ENCODE measurements at regions not wholly inside any gene's neighbourhood (a gene's known extent, or its start where the extent isn't known, plus 50 kb on each side); places are given as distances from the start of the nearest gene placed in this dataset.
"Not testable (repeated sequence)": the region's sequence is repeated elsewhere in the genome, so short reads cannot be mapped to it uniquely, and the experiment has no call there.

DNA sequence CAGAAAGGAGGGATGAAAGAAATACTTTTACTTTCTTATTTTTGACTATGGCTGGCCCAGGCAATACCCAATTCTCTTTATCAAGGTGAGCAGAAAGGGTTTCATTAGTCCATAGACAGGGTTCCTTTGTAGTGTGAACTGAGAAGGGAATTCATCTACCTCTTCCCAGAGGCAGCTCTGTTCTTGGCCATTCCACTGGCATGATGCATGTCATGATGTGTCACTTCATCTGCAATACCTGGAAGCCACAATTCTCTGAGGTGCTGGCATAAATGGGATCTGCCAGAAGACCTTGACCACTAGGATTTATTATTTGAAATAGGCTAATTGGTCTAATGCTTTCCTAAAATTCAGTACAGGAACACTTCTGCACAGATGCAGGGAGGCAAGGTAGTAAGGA is 542.8 kb downstream of the RFC3 start:
- DNase-seq (ENCODE audit: low read depth): peak; percentile 15

DNA sequence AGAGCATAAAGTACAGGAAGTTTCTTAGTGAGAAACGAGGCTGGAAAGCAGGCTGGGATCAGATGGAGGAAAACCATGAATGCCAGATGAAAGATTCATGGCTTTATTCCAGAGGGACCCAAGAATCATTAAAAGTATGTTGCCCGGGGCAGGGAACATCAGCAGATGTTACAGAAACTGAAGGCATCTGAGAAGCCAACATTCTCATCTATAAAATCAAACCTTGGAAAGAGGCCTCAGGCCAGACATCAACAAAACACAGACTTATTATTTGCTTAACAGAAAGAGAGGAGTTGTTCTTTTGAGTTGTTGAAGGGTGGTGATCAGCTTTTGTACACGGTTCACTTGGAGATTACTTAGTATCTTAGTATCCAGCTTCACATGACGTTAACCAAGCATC is 543.6 kb downstream of the RFC3 start:
- peak; percentile 16 for DNase-seq (ENCODE audit: low read depth)

DNA sequence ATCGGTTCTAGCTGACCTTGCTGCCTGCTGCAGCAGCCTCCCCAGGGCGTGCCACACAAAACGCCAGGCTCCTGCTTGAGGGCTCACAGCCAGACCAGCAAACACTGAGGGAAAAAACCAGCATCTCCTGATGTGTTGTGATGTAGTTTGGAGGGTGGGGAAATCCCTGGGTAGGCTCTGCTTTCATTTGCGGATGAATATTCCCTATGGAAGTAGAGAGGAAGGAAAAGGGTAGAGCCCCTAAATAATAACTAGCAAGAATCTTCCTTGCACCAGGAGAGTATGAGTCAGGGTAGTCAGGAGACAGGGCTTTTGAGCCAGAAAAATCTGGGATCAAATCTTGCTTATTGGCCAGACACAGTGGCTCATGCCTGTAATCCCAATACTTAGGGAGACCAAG is 545.3 kb downstream of the RFC3 start:
- DNase-seq (ENCODE audit: low read depth): no peak

DNA sequence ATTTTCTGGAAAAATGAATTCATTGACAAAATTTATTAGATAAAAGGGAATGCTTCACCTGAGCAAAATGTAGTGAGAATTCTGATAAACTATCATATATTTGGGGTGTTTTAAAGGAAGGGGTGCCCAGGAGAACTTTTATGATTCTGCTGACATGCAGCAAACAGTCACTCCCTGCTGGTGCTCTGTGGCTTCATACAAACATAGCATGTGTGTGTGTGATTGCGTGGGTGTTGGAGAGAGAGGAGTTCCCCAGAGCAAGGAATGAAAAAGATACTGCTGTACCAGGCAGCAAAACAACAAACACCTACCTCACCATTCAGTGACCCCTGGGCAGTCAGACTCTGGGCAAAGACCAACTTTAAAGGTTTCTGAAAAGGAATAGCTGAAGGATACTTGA is 546.7 kb downstream of the RFC3 start:
- DNase-seq (ENCODE audit: low read depth): no peak

DNA sequence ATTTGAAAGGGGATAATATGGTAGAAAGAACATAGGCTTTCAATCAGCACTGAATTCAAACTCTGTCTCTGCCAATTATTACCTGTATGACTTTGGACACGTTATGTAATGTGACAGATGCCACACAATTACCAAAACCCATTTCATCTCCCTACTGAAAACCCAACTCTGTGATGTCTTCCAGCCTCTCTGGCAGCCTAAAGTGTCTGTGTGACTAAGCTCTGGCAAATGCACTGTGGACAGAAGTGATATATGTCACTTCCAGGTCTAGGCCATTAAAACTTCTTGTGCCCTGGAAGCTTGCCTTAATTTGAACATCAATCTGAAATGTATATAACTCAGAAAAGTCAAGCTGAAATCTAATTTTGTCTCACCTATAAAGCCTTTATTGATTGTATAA is 552.0 kb downstream of the RFC3 start:
- no peak for DNase-seq (ENCODE audit: low read depth)

DNA sequence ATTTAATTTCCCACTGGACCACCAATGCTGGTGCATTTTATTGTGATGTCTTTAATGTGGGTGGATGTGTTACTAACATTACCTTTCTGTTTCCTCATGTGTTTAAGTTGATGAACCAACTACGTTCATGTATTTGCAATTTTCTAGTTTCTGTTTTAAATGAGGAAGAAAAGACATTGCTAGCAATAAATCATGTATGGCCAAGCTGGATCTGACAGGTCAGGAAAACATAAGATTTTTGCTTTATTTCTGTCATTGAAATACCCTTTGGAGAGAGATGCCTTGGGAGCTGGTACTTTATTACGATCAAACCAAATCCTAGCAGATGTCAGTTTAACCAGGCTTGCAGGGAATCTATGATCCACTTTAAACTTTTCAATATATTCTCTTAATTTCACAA is 553.2 kb downstream of the RFC3 start:
- DNase-seq (ENCODE audit: low read depth): no peak

DNA sequence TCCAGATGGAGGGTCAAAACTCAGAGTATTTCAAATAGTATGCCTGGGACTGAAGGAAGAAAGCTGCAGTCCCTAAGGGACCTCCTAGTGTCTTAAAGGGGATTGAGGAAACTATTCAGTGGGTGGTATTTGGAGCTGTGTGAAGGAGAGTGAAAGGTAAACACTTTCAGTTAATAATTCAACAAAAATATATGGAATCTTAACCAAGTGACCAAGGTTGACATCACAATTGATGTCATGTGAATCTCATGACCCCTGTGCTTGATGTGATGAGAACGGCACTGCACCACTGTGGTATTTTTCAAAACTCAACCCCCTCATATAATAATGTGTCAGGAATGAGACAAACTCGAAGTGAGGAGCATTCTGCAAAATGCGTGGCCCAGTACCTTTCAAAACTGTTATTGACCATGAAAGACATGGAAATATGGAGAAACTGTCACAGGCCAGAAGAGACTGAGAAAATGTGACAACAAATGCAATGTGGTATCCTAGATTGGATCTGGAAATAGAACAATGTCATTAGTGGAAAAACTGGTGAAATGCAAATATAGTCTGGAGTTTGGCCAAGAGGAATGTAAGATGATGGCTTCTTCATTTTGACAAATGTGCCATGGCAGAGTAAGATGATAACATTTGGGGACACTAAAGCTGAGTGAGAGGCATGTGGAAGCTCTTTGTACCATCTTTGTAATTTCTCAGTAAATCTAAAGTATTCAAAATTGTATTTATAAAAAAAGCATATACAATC is 553.9 kb downstream of the RFC3 start:
- DNase-seq (ENCODE audit: low read depth): no peak

DNA sequence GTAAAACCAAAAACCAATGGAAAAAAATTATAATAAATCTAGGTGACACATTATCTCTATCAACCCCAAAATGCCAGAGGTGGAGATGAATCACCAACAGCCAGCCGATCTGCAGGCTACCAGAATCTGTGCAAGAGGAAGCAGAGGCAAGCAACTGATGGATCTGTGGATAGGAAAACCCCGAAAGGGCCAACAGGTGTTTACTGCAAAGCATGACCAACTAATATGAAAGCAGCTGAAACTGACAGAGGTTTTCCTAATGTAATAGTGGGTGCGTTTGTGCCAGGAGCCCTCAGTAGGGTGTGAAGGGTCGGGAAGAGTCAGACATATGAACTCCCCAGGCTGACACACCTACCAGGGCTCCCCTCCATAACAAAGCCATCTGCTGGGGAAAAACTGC is 554.6 kb downstream of the RFC3 start:
- DNase-seq (ENCODE audit: low read depth): peak; percentile 33

DNA sequence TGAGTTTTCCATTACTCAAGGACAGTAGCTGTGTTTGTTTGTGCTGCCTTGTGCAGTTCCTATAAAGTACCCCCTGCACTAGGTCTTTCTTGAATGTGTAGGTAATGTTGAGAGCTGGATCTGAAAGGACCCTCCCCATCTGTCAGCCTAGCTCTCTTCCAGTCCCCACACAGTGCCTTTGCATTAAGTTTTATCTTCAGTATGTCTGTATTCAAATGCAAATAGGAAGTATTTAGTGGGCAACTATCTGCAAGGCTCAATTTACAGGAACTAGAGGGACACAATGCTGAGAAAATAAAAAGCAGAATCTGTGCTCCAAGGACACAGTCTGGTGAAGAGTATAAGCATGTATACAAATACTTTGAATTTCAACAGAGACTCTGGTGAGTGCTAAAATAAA is 558.5 kb downstream of the RFC3 start:
- no peak for DNase-seq (ENCODE audit: low read depth)

DNA sequence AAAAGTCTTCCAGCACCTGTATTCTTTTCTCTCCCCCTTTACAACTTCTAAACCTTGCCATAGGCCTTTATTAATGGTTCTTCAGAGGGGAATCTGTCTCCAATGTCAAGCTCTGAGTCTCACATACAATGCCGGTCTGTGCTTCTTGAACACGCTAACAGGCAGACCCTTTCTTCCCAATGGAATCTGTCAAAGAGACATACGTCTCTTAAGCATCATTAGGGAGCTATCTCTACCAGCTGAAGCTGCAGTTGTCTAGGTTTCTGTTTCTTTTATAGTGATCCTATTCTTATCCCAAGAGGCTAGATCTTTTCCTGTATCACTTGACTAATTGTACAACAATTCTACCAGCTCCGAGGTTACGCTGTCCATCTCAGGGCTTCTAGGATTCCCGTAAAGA is 560.8 kb upstream of the NBEA start:
- DNase-seq (ENCODE audit: low read depth): no peak

DNA sequence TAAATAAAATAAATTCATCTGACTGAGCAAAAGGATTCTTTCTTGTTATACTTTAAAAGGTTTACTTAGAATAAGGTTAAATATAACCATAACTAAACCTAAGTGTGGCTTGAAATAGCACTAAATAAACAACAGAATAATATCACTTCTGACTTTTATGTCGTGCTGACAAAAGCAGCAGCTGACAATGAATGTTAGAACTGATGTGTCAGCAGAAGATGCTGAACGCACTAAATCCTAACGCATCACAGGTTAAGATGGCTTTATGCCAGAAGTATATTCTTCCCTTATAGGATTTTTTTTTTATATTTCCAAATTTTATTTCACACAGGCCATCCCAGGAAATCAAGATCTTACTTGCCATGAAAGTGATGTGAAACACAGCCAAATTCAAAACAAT is 558.3 kb upstream of the NBEA start:
- no peak for DNase-seq (ENCODE audit: low read depth)

DNA sequence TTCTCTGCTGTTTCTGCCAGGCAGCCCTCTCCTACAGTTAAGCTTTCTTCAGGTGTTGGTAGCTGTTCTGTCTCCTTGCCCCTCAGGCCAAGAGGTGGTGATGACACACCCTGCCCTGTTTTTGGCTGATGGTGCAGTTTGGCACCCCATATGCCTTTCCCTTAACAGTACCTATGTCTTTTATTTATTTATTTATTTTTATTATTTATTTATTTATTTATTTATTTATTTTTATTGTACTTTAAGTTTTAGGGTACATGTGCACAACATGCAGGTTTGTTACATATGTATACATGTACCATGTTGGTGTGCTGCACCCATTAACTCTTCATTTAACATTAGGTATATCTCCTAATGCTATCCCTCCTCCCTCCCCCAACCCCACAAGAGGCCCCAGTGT is 555.8 kb upstream of the NBEA start:
- not testable (repeated sequence) for DNase-seq (ENCODE audit: low read depth)

DNA sequence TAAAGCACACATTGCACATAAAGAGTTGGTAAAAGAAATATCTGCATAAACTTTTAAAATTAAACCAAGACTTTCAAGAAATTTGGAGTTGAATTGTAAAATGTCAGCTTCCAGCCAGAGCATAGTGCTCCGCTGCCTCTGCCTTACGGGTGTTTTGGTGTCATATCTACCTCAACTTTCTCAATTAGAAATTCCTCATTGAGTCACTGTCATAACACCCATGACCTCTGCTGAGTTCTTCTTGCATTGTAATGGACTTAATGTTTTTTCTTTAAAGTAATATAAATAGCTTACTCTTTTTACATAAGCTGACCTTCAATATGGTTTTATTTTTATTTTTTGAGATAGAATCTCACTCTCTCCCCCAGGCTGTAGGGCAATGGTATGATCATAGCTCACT is 551.0 kb upstream of the NBEA start:
- DNase-seq (ENCODE audit: low read depth): peak; percentile 60

DNA sequence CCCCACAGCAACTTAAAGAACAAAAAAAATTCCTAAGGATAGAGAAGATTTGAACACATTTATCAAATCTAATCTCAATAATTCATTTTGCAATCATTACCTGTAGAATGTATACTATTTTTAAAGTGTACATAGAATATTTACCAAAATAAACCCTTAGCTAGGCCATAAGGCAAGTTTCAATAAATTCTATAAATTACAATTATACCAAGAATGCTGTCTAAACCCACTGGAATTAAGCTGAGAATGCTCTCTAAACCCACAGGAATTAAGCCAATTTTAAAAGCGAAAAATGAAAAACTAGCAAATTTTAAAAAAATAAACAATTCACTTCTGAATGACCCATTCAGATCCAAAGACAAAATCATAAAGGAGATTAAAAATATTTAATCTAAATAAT is 540.4 kb upstream of the NBEA start:
- DNase-seq (ENCODE audit: low read depth): no peak

DNA sequence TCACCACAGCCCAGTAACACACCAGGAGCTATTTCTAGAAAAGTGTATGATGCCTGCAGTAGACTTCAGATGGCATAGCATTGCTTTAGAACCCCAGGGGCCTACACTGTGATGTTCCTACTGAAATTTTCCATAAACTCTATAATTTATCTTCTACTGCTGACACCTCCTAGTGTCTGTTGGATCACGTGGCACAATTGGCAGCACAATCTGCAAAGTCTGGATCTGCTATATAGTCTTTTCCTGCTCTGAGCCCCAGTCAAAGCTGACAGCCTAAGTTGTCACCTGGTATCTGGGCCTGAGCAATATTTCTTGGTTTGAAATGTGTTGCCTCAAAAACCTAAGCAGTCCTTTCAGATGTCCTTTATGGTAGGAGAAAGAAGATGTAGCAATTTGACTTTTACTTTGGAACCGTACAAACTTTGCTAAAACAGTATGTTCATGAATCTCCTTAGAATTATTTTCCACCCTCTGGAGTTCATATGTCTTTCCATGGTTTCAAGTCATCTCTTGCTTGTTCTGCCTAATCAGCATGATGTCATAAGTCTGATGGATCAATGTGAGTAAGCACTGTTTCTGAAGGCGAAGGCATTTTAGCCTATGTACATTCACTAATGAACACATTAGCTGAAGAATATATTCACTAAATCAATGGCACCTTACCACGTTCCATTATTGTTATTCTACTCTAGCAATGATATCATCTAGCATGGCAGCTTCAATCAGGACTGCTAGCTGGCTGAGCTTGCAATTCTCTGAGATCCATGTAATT is 536.5 kb upstream of the NBEA start:
- no peak for DNase-seq (ENCODE audit: low read depth)

DNA sequence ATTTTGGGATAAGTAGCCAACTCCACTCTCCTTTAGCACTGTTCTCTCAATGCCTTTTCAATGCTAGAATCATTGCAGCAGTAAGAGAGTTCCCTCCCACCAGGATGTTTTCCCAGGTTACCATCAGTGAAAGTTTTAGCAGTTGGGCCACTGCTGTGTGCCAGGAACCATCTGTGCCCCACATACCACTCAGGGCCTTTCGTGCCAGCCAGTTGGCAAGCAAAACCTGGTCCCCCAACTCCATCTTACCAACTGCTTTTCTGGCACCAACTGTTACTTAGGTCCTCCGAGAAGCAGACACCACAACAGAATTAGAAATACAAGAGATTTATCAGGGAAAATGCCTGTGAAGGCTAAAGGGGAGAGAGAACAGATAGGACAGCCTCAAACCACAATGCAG is 533.4 kb upstream of the NBEA start:
- no peak for DNase-seq (ENCODE audit: low read depth)

DNA sequence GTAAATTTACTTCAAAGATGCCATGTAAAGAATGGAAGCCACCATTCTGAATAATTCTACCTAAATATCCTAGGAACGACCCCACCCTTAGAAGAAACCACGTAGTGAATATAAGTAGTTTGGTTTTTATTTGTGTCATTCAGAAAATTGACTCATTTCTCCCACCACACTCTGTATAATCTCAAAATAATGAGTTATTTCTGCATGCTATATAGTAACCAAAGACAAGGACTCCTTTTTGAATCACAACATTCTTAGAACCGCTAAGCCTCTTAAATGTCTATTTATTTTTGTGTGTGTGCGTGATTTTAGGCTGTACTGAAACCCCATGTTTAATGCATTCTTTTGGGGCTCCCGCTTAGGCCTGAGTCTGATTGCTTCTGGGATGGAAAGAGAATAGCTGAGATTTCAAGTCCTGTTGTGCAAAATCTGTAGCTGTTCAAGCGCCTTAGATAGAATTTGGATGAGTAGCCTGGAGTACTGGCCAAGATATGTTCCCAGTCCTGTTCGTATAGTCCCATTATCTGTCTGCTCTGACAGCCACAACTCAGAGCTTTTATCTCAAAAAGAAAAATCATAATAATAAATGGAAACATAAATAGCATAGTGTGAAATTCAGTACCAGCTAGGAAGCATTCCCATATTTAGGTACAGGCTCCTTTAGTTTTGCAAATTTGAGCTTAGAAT is 532.4 kb upstream of the NBEA start:
- DNase-seq (ENCODE audit: low read depth): no peak

DNA sequence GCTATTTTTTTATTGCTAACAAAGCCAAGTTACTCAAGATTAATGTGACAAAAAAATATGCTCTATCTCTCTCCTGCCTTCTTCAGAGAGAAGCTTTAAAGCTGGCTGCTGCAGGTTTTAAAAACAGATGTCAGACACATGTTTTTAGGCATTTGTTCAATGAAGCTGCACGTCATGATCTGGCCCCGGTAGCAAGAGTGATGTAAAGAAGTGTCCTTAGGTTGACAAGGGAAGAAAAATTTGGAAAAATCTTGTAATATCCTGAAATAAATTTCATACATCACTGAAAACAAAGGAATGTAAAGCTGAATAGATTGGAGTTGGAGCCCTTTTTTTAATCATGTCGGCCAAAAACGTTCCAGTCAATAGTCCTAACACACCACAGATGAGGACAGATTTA is 531.4 kb upstream of the NBEA start:
- DNase-seq (ENCODE audit: low read depth): no peak

DNA sequence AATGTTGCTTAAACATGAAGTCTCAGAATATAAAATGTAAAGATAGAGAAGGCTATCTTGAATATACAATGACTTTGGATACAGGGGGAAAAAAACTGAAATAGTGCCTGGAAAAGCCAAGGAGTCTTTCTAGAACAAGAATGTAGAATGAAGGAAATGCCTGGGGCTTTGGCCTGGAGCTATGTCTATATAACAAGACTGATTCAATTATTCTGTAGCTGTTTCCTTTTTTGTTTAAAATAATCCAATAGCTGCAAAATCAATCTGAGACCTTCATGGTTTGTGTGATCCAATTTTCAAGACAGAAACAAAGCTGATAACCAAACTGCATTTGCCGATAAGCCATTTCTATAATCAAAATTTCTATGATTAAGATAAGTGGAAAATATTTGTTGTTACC is 530.9 kb upstream of the NBEA start:
- DNase-seq (ENCODE audit: low read depth): no peak

DNA sequence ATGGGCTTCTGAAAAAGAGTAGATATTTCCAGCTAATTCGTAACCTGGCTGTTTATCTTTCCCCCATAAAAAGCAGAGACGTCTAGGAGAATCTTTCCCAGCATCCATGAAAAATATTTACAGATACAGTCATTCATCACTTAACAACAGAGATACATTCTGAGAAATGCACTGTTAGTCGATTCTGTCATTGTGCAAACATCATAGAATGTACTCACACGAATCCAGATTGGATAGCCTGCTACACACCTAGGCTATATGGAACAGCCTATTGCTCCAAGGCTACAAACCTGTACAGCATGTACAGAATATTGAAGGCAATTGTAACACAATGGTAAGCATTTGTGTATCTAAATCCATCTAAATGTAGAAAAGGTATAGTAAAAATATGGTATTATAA is 530.2 kb upstream of the NBEA start:
- no peak for DNase-seq (ENCODE audit: low read depth)

DNA sequence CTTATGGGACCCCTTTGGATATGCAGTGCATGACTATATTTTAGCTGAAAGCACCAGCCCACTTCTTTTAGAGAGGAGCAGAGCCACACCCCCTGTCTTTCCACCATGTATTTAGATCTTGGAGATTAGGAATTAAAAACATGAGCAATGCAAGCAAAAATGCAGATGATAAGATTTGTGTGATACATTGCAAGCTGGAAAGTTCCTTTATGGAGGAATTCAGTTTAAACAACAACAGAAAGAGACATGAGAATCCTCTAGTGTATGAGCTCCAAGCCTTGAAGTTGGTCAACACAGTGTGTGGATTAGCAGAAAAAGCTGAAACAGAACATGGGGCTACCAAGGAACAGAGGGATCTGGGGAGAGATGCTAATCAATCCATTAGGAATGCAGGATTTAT is 529.8 kb upstream of the NBEA start:
- DNase-seq (ENCODE audit: low read depth): no peak

DNA sequence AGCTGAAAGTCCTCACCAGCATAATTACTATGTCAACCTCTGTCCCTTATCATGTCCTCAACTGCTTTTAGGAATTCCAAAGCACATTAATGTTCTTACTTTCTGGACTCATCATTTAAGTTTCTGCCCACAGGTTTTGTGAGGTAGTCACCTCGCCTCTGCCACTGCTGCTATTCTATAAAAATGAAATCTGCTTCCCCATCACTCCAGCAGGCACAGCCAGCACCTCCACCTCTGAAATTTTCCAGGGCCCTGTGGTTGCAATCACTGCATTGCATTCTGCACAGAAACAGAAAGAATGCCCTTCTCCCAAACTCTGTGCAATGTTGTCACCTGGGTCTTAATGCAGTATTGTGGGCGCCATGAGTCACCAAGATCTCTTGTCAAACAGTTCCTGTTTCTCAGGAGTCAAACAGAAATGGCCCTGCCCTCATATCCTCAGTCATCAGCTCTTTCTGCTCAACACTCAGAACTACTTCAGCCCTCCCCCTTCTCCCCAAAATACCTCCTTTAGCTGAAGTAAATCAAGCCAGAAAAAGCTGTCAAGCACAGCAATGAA is 529.2 kb upstream of the NBEA start:
- peak; percentile 47 for DNase-seq (ENCODE audit: low read depth)
